ENCODE measurements at regions not wholly inside any gene's neighbourhood (a gene's known extent, or its start where the extent isn't known, plus 50 kb on each side); places are given as distances from the start of the nearest gene placed in this dataset.

DNA sequence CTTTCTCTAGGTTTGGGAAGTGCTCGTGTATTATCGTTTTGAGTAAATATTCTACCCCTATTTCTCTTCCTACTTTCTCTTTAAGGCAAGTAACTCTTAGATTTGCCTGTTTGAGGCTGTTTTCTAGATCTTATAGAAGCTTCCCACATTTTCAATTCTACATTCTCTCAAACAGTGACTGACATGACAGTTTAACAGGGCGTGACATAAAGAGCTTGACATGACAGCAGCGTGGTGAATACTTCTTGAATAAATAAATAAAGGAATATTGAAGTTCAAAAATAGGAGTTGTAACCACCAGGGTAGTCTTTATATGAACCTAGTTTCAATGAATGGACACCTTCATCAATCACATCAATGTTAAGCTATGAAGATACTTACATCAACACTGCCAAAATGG lies 162.0 kb downstream of the TRAM1L1 start:
- peaks cover 5% of the 10 kb centered on the region for H3K27me3 Mint-ChIP-seq
- Histone ChIP-seq H3K36me3 (ENCODE audit: insufficient read depth, low read length) (no peaks in the 10 kb centered on the region), H3K4me1 (ENCODE audit: insufficient read depth, low read length) (no peaks in the 10 kb centered on the region), H3K27me3 (ENCODE audit: control insufficient read depth in 1 of 2, insufficient read depth in 2 of 2, low read length in 2 of 2) (no peaks in the 10 kb centered on the region), H3K27ac (ENCODE audit: low read depth in 1 of 2, low read length in 2 of 2) (no peak overlapping the region), H3K4me3 (ENCODE audit: low read length) (no peak overlapping the region), H3K9me3 (ENCODE audit: control insufficient read depth in 1 of 2, insufficient read depth in 1 of 2, low read length in 2 of 2) (peaks cover 0 to 9% of the 10 kb centered on the region in 2 experiments)
- no peaks in the 10 kb centered on the region for H3K4me1 Mint-ChIP-seq (ENCODE audit: low read depth)
- H3K36me3 Mint-ChIP-seq (ENCODE audit: low read depth) = no peaks in the 10 kb centered on the region
- CTCF ChIA-PET = no interaction called here
- H3K27ac Mint-ChIP-seq = no peak overlapping the region
- no peak for ATAC-seq (ENCODE audit: poor library complexity)
- POLR2A ChIA-PET = no interaction called here
- no peak overlapping the region for H3K4me3 Mint-ChIP-seq
- H3K9me3 Mint-ChIP-seq = peaks cover 8% of the 10 kb centered on the region
- no peak for DNase-seq
- TF ChIP-seq, protein P1, sequence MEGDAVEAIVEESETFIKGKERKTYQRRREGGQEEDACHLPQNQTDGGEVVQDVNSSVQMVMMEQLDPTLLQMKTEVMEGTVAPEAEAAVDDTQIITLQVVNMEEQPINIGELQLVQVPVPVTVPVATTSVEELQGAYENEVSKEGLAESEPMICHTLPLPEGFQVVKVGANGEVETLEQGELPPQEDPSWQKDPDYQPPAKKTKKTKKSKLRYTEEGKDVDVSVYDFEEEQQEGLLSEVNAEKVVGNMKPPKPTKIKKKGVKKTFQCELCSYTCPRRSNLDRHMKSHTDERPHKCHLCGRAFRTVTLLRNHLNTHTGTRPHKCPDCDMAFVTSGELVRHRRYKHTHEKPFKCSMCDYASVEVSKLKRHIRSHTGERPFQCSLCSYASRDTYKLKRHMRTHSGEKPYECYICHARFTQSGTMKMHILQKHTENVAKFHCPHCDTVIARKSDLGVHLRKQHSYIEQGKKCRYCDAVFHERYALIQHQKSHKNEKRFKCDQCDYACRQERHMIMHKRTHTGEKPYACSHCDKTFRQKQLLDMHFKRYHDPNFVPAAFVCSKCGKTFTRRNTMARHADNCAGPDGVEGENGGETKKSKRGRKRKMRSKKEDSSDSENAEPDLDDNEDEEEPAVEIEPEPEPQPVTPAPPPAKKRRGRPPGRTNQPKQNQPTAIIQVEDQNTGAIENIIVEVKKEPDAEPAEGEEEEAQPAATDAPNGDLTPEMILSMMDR (IDR thresholded peaks at IDR 0.05) = no peak
- intact Hi-C loops (cut with DNase I, micrococcal nuclease) = no loop called here

DNA sequence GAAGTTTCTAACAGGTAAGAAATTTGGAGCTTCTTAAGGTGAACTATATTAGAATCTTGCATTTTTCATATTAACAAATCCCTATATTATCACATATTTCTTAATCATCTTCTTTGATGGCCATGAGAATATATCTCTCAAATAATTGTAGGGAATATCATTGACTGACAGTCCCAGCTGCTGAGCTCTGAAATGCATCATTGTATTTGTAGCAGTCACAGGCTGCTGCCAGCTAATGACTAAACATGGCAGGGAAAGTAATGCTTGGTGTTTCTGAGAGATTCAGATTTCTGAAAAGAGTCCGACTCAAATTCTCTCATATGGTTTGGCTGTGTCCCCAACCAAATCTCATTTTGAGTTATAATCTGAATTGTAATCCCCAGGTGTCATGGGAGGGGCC lies 171.9 kb downstream of the TRAM1L1 start:
- Histone ChIP-seq H3K9me3 (ENCODE audit: control insufficient read depth in 1 of 2, insufficient read depth in 1 of 2, low read length in 2 of 2) (no peaks in the 10 kb centered on the region), H3K36me3 (ENCODE audit: insufficient read depth, low read length) (no peaks in the 10 kb centered on the region), H3K27ac (ENCODE audit: low read depth in 1 of 2, low read length in 2 of 2) (no peak overlapping the region), H3K4me3 (ENCODE audit: low read length) (no peak overlapping the region), H3K4me1 (ENCODE audit: insufficient read depth, low read length) (no peaks in the 10 kb centered on the region), H3K27me3 (ENCODE audit: control insufficient read depth in 1 of 2, insufficient read depth in 2 of 2, low read length in 2 of 2) (no peaks in the 10 kb centered on the region)
- Mint-ChIP-seq H3K36me3 (ENCODE audit: low read depth) (no peaks in the 10 kb centered on the region), H3K4me3 (no peak overlapping the region), H3K4me1 (ENCODE audit: low read depth) (no peaks in the 10 kb centered on the region), H3K9me3 (no peaks in the 10 kb centered on the region), H3K27me3 (no peaks in the 10 kb centered on the region), H3K27ac (no peak overlapping the region)
- DNase-seq = no peak
- TF ChIP-seq, protein P1 (IDR thresholded peaks at IDR 0.05) = no peak
- intact Hi-C loops (cut with DNase I, micrococcal nuclease) = no loop called here
- POLR2A ChIA-PET = no interaction called here
- CTCF ChIA-PET = no interaction called here
- no peak for ATAC-seq (ENCODE audit: poor library complexity)

- Mint-ChIP-seq H3K4me3 (no peak overlapping the region), H3K36me3 (ENCODE audit: low read depth) (no peaks in the 10 kb centered on the region), H3K4me1 (ENCODE audit: low read depth) (no peaks in the 10 kb centered on the region), H3K27me3 (no peaks in the 10 kb centered on the region), H3K9me3 (no peaks in the 10 kb centered on the region), H3K27ac (no peak overlapping the region)
- POLR2A ChIA-PET = no interaction called here
- Histone ChIP-seq H3K4me3 (ENCODE audit: low read length) (no peak overlapping the region), H3K36me3 (ENCODE audit: insufficient read depth, low read length) (no peaks in the 10 kb centered on the region), H3K4me1 (ENCODE audit: insufficient read depth, low read length) (no peaks in the 10 kb centered on the region), H3K9me3 (ENCODE audit: control insufficient read depth in 1 of 2, insufficient read depth in 1 of 2, low read length in 2 of 2) (no peaks in the 10 kb centered on the region), H3K27ac (ENCODE audit: low read depth in 1 of 2, low read length in 2 of 2) (no peak overlapping the region), H3K27me3 (ENCODE audit: control insufficient read depth in 1 of 2, insufficient read depth in 2 of 2, low read length in 2 of 2) (no peaks in the 10 kb centered on the region)
- no peak for ATAC-seq (ENCODE audit: poor library complexity)
- TF ChIP-seq, protein P1 (IDR thresholded peaks at IDR 0.05) = no peak
- no peak for DNase-seq
- CTCF ChIA-PET = no interaction called here
- intact Hi-C loops (cut with DNase I, micrococcal nuclease) = no loop called here
Observed at GRCh38 chr4:116906758-116907157, 178.6 kb downstream of the TRAM1L1 start.
